HG03175 (cell line): ENCODE measurements at regions not wholly inside any gene's neighbourhood (a gene's known extent, or its start where the extent isn't known, plus 50 kb on each side); places are given as distances from the start of the nearest gene placed in this dataset.

ENCODE experiments used
- ATAC-seq: cut with Tn5 transposase; IDR thresholded peaks from one replicate; pipeline ENCODE4 v1.9.1; 2021; ENCODE audit warnings: mild to moderate bottlenecking, moderate library complexity; ENCODE audit not compliant: unreplicated experiment

DNA sequence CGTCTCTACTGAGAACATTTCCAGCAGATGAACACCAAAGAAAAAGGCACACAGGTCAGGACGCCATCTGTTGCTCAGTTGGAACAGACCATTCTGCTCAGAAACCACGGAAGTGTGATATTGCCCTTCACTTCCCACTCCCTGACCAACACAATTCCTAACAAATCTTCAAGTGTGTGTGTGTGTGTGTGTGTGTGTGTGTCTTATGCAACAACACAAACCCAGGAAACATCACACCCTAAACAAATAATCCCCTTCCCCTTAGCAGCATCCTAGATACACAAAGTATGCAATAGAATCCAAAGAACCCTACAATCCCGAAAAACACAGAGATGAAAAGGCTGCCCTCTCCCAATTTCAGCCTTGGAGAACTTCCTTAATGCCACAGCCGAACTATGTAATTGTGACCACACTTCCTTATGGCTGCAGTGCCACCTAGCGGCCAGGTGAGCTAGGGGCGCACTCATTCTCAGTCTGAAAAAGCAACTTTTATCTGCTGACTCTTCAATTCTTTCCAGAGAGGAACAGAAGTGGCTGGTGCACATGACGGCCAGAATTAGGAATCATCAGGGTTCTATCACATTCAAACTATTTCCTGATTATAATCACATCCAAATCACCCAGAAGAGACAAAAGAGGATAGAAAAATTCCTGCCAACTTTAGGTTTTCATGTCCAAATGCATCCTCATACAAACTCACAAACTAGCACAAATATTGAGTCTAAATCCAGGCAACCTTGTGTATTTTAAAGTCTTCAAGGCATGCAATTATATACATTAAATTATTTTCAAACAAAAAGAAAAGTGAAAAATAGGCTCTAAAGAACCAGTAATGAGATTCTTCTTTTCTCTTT, 164.9 kb downstream of the DHX15 start:
- ATAC-seq = peak; percentile 92

DNA sequence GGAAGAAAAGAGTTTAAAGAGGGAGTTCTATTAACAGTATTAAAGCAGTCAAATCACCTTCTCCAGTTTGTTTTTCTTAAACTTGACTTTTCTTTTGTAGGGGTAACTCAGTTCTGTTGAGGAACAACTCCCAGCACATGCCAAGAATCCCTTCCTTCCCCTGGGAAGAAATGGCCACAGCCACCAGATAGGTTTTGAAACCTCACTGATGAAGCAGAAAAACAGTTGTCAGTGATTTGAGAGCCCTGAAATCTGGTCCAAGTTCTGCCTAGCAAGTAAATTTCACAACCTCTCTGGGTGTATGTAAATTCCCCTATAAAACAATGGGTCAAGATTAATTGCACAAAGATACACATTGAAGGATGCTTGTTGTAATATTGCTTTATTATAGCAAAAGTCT, 167.1 kb downstream of the DHX15 start:
- no peak for ATAC-seq

DNA sequence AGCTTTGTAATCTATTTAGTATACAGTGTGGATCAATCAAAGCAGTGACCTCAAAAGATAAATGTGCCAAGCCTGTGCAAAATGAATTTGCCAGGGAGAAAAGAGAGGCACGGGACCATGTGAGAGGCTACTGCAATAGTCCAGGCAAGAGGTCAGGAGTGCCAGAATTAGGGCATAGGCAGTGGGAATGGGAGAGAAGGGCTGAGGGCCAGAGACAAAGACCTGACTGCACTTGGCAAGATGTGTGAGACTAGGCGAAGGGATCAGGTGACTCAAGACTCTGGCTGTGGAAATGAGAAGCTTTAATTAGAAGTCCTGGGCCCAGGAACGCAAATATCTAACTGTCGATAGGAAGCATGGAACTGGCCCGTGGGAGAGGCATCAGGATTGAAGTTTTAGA, 168.1 kb downstream of the DHX15 start:
- no peak for ATAC-seq

DNA sequence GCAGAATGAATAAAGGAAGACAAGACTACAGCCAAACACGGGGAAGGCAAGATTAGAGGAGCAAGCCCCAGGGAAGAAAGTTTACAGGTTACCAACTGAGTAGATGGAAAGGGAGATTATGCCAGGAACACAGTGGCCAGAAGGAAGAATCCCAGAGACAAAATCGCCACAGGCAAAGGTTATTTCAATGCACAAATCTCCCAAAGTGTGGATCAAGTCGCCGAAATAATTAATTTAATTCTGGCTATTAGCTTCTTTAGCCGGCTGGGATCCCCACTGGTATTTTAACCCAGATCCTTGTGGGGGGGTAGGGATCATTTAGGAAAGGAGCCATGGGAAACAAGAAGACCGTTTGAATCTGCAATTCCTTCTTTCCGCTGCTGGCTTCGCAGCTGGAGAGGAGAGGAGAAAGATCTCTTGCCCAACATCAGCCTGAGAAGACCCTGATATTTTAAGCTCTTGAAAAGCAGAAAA, 171.0 kb downstream of the DHX15 start:
- no peak for ATAC-seq

DNA sequence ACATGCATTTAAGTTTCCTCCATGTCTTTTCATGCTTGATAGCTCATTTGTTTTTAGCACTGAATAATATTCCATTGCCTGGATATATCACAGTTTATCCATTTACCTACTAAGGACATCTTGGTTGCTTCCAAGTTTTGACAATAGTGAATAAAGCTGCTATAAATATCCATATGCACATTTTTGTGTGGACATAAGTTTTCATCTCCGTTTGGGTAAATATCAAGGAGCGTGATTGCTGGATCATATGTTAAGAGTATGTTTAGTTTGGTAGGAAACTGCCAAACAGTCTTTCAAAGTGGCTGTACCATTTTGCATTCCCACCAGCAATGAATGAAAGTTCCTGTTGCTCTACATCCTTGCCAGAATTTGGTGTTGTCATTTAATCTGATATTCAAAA, 172.5 kb downstream of the DHX15 start:
- no peak for ATAC-seq

DNA sequence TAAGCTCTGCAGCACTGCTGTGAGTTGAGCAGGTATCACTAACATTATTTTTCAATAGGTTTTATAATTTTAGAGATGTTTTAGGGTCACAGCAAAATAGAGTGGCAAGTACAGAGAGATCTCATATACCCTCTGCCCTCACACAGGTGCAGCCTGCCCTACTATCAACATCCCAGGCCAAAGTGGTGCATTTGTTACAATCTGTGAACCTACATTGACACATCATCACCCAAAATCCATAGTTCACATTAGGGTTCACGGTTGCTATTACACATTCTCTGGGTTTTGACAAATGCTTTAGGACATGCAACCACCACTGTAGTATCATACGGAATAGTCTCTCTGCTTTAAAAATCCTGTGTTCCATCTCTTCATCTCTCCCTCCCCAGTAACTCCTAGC, 173.1 kb downstream of the DHX15 start:
- no peak for ATAC-seq

DNA sequence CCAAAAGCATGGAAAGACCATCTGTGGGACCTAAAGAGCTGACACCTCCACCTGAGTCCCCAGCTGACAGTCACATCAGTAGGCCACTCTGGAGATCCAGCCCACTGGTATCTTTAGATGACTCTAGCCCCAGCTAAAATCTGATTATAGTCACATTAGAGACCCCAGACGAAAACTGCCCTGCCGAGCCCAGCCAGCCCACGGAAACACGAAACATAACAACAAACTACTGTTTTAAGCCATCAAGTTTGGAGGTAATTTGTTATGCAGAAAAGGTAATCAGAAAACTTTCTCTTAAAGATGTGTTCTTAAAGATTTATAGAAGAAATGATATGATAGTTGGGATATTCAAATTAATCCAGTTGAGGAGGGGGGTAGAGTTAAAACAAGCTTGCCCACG, 175.7 kb downstream of the DHX15 start:
- ATAC-seq = no peak

DNA sequence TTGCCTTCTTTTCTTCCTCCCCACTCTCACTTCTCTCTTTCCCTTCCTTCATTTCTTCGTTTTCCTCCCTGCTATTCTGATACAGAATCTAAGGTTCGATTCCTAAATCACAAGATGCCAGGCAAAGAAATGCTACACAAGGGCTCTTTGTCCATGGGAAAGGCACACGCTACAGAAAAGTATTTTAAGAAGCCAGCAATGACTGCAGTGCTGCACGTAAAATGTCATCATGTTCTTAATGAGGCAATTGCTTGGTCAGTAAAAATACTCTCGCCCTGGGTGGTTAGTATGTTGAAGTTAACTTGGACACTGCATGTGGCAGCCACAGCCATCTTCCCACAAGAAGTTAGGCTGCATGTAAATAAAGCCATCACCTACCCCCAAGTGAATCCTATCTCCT, 178.4 kb downstream of the DHX15 start:
- no peak for ATAC-seq

DNA sequence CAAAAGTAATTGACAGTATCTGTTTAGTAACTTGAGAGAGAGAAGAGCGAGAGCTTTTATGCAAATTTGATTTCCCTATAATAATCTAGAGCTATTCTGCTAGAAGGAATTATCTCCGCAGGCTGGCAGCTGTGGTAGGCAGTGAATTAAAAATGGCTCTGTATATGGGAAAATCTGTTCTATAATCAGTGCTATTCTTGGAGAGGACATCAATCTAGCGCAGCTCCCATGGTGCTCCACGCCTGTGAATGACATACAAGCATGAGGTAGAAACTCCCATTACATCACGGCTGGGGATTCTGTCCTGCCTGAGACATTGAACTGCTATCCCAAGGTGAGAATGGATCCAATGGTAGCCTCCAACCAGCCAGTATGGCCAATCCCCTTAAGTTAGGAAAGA, 179.0 kb downstream of the DHX15 start:
- ATAC-seq = no peak

DNA sequence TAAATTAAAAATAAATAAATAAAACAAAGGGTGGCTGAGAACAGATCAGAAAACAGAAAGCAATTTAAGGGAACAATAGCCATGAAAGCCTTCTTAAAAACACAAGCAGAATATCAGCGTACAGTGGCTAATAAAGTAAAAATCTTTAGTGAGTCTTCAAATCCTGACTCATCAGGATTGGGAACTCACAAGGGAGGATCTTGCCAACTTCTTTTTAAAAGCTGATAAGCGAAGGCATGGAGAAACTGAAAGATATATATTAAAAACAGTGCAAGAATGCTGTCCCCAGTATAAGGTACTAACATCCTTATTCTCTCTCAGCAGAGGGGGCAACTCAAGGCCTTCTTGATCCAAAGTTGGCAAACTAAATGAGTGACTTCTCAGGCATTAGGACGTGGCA, 180.1 kb downstream of the DHX15 start:
- ATAC-seq = no peak

DNA sequence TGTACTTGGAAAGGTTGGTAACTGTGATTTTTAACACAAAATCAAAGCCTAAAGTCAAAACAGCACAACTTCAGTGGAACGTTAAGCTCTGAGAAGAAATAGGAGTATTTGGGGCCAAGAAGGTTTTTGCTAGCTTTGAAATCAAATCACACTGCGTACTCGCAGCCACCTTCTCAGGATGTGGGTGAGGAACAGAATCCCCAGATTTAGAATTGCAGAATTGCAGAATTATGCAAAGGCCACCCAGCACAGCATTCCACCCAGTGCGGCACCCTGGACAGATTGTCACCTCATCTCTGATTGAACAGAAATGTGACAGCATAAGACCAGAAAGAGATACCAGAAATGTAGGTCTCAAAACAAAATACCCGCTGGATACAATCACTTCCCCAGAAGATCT, 181.1 kb downstream of the DHX15 start:
- no peak for ATAC-seq

DNA sequence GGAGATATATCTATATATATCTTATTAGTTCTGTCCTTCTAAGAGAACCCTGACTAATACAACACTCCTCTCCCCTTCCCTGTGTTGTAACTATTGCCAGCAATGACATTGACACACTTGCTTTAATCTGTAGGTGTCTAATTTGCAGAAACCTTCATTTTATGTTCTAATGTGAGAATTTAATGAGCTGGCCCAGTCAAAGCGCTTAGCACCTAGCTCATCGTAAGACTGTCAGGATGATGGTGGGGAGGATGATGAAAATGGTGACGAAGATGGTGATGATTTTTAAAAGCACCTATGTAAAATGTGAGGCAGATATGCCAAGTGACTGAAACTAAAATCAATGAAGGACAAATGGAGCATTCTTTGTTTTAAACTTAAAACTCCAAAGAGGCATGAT, 183.8 kb downstream of the DHX15 start:
- no peak for ATAC-seq

DNA sequence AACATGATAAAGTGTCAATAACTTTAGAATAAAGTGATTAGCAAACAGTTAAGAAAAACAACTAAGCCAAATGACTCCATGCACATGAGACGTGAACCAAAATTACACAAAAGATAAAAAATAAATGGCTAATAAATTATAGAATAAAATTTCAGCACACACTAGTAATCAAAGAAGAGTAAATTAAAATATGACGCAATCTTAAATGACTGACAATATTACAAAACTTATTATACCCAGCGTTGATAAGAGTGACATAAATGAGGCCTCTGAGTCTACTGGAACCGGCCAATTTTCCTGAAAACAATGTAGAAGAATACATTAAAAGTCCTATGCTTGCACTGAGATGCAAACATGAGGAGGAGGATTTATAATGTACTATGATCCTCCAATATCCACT, 187.4 kb downstream of the DHX15 start:
- ATAC-seq = no peak

DNA sequence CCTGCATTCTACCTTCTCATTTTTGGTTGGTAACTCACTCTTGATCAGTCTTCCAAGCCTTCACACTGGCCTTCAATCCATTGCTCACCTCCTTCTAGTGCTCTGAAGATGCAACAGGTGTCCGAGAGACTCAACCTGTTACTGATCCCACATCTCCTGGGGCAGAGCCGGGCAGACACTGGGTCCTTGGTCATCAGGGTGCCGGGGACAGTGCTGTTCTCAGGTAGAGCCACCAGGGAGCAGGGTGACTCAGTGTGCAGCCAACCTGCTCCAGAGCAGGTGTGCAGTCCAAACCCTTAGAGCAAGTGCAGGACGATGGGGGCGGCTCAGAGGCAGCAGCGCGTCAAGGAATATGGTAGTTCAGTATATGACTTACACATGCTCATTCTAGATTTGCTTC, 188.4 kb downstream of the DHX15 start:
- no peak for ATAC-seq

DNA sequence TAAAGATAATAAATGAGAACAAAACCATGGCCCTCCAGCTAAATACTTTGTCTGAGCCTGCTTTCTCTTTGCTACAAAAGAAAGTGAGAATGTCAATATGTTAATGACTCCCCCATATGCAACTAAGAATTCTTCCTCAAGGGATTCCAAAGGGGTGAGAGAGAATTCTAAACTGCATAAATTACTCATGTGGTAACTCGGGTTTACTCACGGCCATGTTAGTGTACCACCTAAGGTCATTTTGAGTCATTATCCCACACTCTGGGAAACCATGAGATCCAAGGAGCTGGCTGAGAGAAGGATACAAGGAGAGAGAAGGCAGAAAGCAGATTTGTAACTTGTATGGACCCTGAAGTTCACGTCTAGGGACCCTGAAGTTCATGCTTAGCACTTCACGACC, 190.3 kb downstream of the DHX15 start:
- no peak for ATAC-seq

DNA sequence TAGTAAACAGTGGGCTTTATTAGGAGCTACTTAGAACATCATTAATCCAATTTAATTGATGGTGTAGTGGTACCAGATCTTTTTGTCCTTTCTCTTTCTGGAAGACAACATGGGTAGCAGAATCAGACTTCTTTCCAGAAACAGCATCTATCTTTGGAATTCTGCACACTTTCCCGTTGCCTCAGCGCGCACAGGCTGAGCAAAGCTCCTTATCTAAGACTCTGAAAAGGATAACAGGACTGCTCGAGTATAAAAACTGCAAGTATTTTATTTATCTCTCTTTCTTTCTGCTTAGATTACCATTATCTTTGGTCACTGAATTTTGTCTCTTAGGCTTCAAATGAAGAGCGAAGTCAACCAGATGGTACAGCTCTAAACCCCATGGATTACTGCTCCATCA, 191.7 kb downstream of the DHX15 start:
- ATAC-seq = no peak

DNA sequence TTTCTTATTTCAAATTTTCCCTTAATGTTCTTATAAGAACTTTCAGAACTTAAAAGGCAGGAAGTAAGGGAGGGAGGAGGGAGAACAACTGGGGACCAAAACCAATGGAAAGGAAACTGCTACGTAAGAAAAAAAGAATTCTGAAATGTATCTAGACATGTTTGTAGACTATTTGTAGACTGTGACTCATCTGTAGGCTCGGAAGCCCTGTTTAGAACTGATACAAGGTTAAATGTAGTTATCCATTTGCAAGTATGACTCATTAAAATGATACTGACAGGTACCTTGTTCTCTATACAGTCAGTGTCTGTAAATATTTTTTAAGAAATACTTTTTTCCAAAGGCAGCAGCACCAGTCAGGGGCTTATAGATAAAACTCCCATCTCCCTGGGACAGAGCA, 202.0 kb downstream of the DHX15 start:
- peak; percentile 99 for ATAC-seq

DNA sequence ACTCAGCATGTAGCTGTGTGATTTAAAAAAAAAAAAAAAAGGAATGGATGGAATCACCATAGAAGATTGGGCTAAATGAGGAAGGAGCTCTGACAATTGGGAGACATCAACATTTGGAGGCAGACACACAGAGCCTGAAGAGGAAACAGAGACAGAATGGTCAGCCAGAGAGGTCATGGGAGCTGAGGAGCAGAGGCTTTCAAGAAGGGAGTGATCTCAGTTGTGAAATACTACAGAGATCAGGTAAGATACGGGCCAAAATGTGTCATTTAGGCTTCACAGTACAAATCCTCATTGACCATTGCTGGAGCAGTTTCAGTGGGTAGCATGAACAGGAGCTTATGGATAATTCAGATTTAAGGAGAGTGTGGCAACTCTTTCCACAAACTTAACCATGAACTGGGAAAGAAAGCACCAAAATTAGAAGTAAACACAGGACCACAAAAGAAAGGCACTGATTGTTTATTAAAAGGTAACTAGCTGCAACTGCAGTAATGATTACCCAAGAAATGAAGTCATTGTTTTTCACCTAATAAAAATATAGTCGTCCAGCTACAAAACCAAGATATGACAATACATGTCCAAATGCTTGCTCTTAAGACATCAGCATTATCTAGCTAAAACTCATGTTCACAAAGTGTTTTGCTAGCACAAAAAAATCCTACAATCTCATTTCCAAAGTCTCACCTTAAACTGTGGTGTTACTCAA, 203.2 kb downstream of the DHX15 start:
- no peak for ATAC-seq

DNA sequence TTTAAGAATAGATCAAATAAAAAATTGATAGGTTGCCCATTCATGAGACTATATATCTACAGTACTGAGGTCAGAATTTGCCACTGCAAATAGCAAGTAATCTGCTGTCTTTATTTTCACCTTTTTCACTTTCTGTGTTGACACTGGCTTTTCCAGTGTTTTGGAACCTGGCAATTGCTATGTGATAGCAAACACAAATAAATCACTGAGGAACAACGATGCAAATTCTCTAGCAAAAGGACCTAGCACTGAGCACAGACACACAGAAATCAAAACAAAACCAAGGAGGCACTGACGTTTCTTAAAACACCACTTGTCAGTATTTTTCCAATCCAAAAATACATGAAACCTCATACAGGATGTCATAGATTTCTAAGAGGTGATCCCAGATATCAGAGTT, 210.7 kb downstream of the DHX15 start:
- no peak for ATAC-seq

DNA sequence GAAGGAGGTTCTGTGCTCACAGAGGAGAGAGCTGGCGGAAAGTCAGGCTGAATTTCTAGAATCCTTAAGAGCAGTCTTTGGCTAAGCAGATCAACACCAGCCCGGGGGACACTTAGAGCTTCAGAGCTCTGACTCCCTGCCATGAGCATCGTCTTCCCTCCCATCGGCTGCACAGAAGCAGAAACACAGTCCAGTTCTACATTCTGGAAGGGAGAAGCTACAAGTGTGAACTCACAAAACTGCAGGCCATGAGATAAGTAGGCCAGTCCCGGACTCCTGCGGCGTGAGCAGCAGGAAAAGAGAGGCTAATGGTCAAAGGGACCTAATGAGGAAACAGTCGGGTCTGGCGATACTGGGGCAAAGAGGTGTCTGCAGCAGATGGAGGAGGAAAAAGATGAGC, 211.5 kb downstream of the DHX15 start:
- ATAC-seq = no peak

DNA sequence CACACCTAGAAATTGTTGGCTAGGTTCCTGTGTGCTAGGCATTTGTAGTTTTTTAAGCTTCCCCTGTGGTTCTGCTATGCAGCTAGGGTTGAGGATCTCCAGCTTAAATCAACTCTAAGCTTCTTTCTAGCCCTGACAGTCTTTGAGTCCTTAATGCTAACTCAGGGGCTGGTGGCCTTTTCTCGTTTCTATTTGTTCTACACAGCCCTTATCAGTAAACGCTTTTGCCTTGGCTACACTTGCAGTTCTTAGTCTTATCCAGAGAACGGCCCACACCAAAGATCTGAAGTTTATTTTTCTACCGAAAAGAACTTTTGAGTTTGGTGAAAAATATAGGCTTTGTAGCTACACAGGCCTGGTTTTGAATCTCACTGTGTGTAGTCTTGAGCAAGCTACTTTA, 212.0 kb downstream of the DHX15 start:
- no peak for ATAC-seq

DNA sequence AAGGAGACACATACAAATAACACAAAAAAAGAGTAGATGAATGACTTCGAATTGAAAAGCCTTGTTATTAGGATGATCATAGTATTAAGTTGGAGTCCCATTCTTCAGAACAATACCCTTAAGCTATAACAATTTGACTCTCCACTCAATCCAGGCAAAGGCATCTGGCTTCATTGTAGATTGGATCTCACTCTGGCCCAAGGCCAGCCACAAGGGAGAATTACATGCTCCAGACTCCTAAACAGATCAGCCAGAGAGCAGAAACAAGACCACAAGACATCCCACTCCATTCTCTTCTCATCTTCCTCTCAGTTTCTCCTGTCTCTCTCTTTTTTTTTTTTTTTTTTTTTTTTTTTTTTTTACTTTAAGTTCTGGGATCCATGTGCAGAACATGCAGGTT, 213.9 kb downstream of the DHX15 start:
- no peak for ATAC-seq
